ENCODE measurements at regions not wholly inside any gene's neighbourhood (a gene's known extent, or its start where the extent isn't known, plus 50 kb on each side); places are given as distances from the start of the nearest gene placed in this dataset.

GRCh38 chr16:80418517-80419355 lies 122.1 kb upstream of the DYNLRB2 start:
- no peak for DNase-seq

GRCh38 chr16:80417706-80418271 lies 123.0 kb upstream of the DYNLRB2 start:
- no peak for DNase-seq

GRCh38 chr16:80408014-80408413 lies 132.8 kb upstream of the DYNLRB2 start:
- no peak for DNase-seq

- DNase-seq, result no peak
These were observed 133.4 kb upstream of the DYNLRB2 start for GRCh38 chr16:80407265-80407987.

GRCh38 chr16:80404847-80405246 lies 135.9 kb upstream of the DYNLRB2 start:
- no peak for DNase-seq

GRCh38 chr16:80403894-80404293 lies 136.9 kb upstream of the DYNLRB2 start:
- DNase-seq, result no peak

GRCh38 chr16:80390871-80391489 lies 149.8 kb upstream of the DYNLRB2 start:
- DNase-seq, result no peak

- DNase-seq, result no peak
These were observed 150.7 kb upstream of the DYNLRB2 start for GRCh38 chr16:80390046-80390445.

- no peak for DNase-seq
These were observed 151.5 kb upstream of the DYNLRB2 start for GRCh38 chr16:80389338-80389737.

GRCh38 chr16:80387318-80387921 lies 153.4 kb upstream of the DYNLRB2 start:
- DNase-seq, result no peak

GRCh38 chr16:80384862-80385261 lies 155.9 kb upstream of the DYNLRB2 start:
- DNase-seq, result no peak

GRCh38 chr16:80380514-80380913 lies 160.3 kb upstream of the DYNLRB2 start:
- DNase-seq, result no peak

GRCh38 chr16:80377096-80377956 lies 163.5 kb upstream of the DYNLRB2 start:
- DNase-seq, result no peak

- DNase-seq, result no peak
These were observed 164.8 kb upstream of the DYNLRB2 start for GRCh38 chr16:80375973-80376372.

GRCh38 chr16:80375513-80375912 lies 165.3 kb upstream of the DYNLRB2 start:
- DNase-seq, result no peak

- DNase-seq, result no peak
These were observed 168.5 kb upstream of the DYNLRB2 start for GRCh38 chr16:80372341-80372740.

GRCh38 chr16:80369138-80369958 lies 171.4 kb upstream of the DYNLRB2 start:
- no peak for DNase-seq

GRCh38 chr16:80367037-80367658 lies 173.6 kb upstream of the DYNLRB2 start:
- no peak for DNase-seq

GRCh38 chr16:80366023-80366422 lies 174.8 kb upstream of the DYNLRB2 start:
- no peak for DNase-seq

GRCh38 chr16:80362816-80363215 lies 178.0 kb upstream of the DYNLRB2 start:
- DNase-seq, result no peak

GRCh38 chr16:80356365-80356764 lies 184.4 kb upstream of the DYNLRB2 start:
- no peak for DNase-seq

Measured in AML-193 (cell line).